GM18858 (cell line): ENCODE measurements at regions not wholly inside any gene's neighbourhood (a gene's known extent, or its start where the extent isn't known, plus 50 kb on each side); places are given as distances from the start of the nearest gene placed in this dataset.

Source experiments
- ATAC-seq: cut with Tn5 transposase; IDR thresholded peaks from one replicate; pipeline ENCODE4 v1.9.1; 2021; ENCODE audit not compliant: unreplicated experiment

DNA sequence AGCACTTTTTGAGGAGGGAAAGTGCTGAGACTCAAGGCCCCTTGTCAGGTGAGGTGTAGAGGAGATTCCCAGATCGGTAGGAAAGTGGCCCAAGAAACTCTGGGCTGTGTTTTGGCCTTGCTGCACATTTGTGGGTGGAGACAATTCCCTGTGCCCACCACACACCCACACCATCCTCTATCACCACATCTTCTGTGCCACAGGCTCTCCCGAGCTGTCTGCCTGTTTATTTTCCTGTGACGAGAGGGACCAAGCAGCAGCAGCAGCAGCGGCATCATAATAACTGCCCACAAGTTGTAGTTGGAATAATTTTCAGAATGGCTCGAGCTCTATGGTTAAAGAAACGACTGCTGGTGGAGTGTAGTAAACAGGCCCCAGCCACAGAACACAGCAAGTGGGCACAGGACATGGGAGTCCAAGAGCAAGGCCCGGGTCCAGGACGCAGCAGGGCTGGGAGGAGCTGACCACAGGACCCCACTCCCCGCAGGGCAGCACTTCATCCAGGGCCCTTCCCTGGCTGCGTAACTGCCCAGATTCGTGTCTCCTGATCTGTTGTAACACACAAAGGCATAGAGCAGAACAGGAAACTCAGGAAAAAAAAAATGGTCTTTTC is 55.6 kb upstream of the BCL2L14 start:
- no peak for ATAC-seq

DNA sequence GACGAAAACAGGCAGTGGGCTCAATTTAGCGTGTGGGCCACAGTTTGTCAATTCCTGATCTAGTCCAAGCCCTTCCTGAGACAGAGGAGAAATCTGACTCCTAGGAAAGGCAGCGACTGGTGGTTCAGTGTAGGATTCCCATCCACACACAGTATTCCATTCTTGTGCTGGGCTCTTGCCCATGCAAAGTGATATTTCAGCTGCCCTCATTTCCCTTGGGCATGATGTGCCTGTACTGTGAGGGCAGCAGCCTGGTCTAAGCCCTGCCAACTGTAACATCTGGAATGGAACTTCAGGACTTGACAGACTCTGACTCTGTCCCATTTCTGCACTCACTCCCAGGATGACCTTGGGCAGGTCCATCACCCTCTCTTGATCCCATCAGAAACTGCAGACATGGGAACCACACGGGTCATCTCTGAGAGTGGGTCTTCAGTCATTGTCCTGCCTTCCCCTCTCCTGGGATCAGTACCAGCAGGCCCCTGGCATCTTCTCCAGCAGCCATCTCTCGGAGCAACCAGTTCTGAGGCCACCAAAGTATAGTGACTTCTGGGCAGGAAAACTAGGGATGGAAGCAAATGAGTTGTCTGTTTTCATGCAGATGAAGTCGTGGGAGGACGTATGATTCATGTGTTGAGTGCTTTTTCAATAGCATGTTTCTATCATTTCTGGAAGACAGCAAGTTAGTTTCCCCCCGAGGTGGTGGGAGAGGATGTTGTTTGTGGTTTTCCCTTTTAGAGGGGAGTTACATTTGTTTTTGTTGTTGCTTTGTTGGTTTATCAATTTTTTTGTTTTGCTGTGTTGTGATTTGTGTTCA is 54.2 kb upstream of the BCL2L14 start:
- no peak for ATAC-seq

DNA sequence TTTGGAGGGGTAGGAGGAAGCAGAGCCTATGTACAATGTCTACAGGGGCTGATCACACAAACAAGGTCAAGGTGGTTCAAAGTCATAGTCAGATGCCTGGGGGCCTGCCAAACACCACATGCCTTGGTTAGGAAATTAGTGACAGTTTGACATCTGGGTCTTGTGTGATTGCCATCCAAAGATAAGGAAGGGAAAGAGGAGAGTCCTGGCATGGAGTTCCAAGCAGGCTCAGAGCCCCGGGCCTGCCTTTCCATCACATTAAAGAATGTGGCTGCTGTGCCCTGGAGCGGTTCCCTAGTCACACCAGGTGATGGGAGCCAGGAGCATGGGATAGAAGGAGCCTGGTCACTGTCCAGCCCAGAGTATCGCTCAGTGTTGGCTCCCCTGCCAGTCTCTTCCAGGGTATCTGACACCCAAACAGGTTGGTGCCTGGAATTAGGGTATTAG is 53.6 kb upstream of the BCL2L14 start:
- no peak for ATAC-seq

DNA sequence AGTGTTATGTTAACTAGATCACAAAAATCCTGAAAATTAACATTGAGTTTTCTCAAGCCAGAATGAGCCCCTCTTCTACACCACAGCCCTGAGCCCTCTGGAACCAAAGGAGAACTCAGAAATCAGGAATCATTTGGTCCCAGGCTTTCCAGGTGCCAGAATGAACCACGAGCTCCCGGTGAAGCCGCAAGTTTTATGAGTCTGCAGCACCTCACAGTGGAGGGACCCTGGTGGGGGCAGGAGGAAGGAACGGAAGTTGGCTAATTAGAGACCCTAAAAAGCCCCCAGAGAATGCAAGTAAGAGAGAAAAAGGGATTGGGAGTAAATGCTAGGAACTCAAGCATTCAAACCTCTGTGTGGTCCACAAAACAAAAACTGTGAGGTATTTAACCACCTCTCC is 52.9 kb upstream of the BCL2L14 start:
- ATAC-seq, result no peak

DNA sequence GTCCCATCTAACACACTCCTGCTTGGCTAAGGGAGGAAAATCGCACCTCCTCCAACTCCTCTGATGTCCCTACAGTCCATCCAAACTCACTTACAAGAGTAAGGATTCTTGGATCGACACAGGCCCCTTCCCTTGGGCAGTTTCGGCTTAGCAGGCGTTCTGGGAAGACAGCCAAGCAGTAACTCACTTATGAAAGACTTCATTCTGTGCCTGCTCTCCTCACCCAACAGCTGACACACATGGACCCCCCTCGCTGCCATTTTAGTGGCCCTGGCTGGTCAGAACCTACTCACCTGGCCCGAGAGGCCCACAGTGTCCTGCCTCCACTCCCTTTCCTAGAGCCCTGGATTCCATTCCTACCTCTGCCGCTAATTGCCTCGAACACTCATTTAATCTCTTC is 52.3 kb upstream of the BCL2L14 start:
- ATAC-seq, result no peak

DNA sequence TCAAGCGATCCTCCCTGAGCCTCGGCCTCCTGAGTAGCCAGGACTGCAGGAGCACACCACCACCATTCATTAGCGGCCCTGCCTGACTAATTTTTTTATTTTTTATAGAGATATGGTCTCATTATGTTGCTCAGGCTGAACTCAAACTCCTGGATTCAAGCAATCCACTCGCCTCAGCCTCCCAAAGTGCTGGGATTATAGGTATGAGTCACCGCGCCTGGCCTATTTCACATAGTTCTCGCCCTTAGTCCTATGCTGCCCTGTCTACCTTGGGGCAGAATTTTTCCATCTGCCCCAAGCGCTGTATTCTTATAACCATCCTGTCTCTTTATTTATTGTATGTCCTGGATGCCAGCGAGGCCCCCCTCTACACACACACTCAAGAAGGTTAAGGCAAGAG is 50.9 kb upstream of the BCL2L14 start:
- ATAC-seq, result no peak

DNA sequence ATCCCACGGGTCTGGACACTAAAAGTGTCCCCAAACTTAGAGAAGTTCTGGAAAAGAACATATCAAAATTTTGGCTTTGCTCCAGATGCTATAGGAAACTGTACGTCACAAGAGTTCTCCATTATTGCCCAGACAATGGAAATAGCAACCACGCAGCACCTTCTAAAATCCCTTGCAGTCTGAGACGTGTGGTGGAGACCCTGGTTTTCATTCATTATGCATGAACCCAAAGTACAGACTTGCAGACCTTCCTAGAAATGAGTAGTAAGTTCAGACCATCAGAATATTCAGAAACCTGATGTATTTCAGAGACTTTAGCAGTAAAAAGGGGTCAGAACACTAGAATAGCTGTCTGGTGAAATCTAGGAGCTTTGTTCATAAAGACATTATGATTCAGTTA is 50.0 kb upstream of the BCL2L14 start:
- ATAC-seq, result no peak
